HCT116 (cell line): ENCODE measurements at regions not wholly inside any gene's neighbourhood (a gene's known extent, or its start where the extent isn't known, plus 50 kb on each side); places are given as distances from the start of the nearest gene placed in this dataset.

Experiments
- ATAC-seq: fragments of 200-7000 bp; cut with Tn5 transposase; 2 replicates; pipeline ENCODE4 v1.9.1; 2020; ENCODE audit warnings: mild to moderate bottlenecking, moderate library complexity
- BruUV-seq: library from RNA; stranded (reverse); fragments of 400-500 nt; replicated peaks from 2 replicates; lab custom pipeline; 2021; lab: Mats Ljungman, UMichigan
- CTCF ChIA-PET: fragments of 300-600 bp; sonication (Branson Sonifier 250); formaldehyde crosslinking; loops from one replicate; lab custom pipeline; 2021; ENCODE audit warnings: antibody characterized with exemption; lab: Charles Lee
- POLR2A ChIA-PET: fragments of 300-600, 350-600 bp; sonication (Branson Sonifier 250); formaldehyde crosslinking; loops from one replicate; lab custom pipeline; 2021; ENCODE audit warnings: antibody characterized with exemption; lab: Charles Lee
- RAD21 ChIA-PET, 2 experiments: fragments of 300-600 bp; sonication (Branson Sonifier 250); formaldehyde crosslinking; loops; one replicate each; lab custom pipeline; 2023; ENCODE audit warnings: low total read pairs in 2 of 2; ENCODE audit not compliant: uncharacterized antibody in 2 of 2, unreplicated experiment in 2 of 2, low non-redundant PET in 1 of 2; lab: Charles Lee
- DNase-seq: peaks from one replicate; pipeline ENCODE4 v3.0.0-alpha.2; 2010; ENCODE audit warnings: low read depth, low spot score
- H2AFZ ChIP-seq: fragments of 200-600 bp; shearing (Covaris generic), sonication (generic); 2 replicates; pipeline ENCODE4 v1.6.1; 2017; ENCODE audit warnings: low read depth, mixed run types, mixed read lengths, antibody characterized with exemption, low read length; ENCODE audit not compliant: poor library complexity, severe bottlenecking
- H3K27ac ChIP-seq: 2 replicates; pipeline ENCODE4 v1.5.1; 2012; ENCODE audit warnings: low read depth, low read length
- H3K27me3 ChIP-seq: fragments of 200-600 bp; sonication (generic); 2 replicates; pipeline ENCODE4 v1.6.1; 2016; ENCODE audit warnings: mixed run types, low read length, mixed read lengths; ENCODE audit not compliant: insufficient read depth
- H3K36me3 ChIP-seq, 2 experiments: fragments of 200-500 bp in 1 of 2; fragments of 200-600 bp in 1 of 2; sonication (Bioruptor generic) in 1 of 2; sonication (generic) in 1 of 2; 2 replicates each; pipeline versions ENCODE4 v1.5.1 to v1.6.1; 2014 to 2016; ENCODE audit warnings: low read length in 2 of 2, inconsistent platforms in 1 of 2, mixed read lengths in 1 of 2, mixed run types in 1 of 2; ENCODE audit not compliant: insufficient read depth in 2 of 2, control insufficient read depth in 1 of 2
- H3K4me1 ChIP-seq, 2 experiments: fragments of 200-600 bp in 1 of 2; sonication (generic) in 1 of 2; 2 replicates each; pipeline versions ENCODE4 v1.5.1 to v1.6.1; 2012 to 2017; ENCODE audit warnings: low read length in 2 of 2, inconsistent platforms in 1 of 2, mild to moderate bottlenecking in 1 of 2, mixed read lengths in 1 of 2, mixed run types in 1 of 2, moderate library complexity in 1 of 2; ENCODE audit not compliant: insufficient read depth in 2 of 2, control insufficient read depth in 1 of 2
- H3K4me2 ChIP-seq: fragments of 200-600 bp; sonication (generic); 2 replicates; pipeline ENCODE4 v1.6.1; 2017; ENCODE audit warnings: mixed run types, low read length, mixed read lengths
- H3K4me3 ChIP-seq, 2 experiments: fragments of 200-600 bp in 1 of 2; sonication (generic) in 1 of 2; replicated peaks in 1 of 2; 2 replicates each; pipeline ENCODE4 v1.5.1; 2011 to 2016; ENCODE audit warnings: low read length in 2 of 2, control low read depth in 1 of 2, low read depth in 1 of 2, mild to moderate bottlenecking in 1 of 2, mixed read lengths in 1 of 2, mixed run types in 1 of 2
- H3K79me2 ChIP-seq: fragments of 200-600 bp; sonication (generic); 2 replicates; pipeline ENCODE4 v1.6.1; 2017; ENCODE audit warnings: mild to moderate bottlenecking, mixed run types, low read length, moderate library complexity, mixed read lengths; ENCODE audit not compliant: insufficient read depth
- H3K9ac ChIP-seq: fragments of 200-600 bp; sonication (generic); 2 replicates; pipeline ENCODE4 v1.6.1; 2016; ENCODE audit warnings: low read length, mixed read lengths
- H3K9me2 ChIP-seq: fragments of 200-600 bp; sonication (generic), shearing (Covaris generic); 2 replicates; pipeline ENCODE4 v1.6.1; 2017; ENCODE audit warnings: mixed run types, mild to moderate bottlenecking, moderate library complexity; ENCODE audit not compliant: insufficient read depth
- H3K9me3 ChIP-seq, 2 experiments: fragments of 200-500 bp in 1 of 2; fragments of 200-600 bp in 1 of 2; sonication (Bioruptor generic) in 1 of 2; sonication (generic) in 1 of 2; 2 replicates each; pipeline ENCODE4 v1.6.1; 2014 to 2017; ENCODE audit warnings: low read length in 2 of 2, mixed read lengths in 2 of 2, inconsistent platforms in 1 of 2, low read depth in 1 of 2, mild to moderate bottlenecking in 1 of 2, mixed run types in 1 of 2, moderate library complexity in 1 of 2; ENCODE audit not compliant: control insufficient read depth in 1 of 2, insufficient read depth in 1 of 2
- H4K20me1 ChIP-seq: fragments of 200-600 bp; sonication (generic), shearing (Covaris generic); 2 replicates; pipeline ENCODE4 v1.6.1; 2017; ENCODE audit warnings: mixed run types, mild to moderate bottlenecking, moderate library complexity; ENCODE audit not compliant: insufficient read depth
- CEBPB ChIP-seq: IDR thresholded peaks from 2 replicates; pipeline ENCODE4 v1.6.1; 2012; ENCODE audit warnings: low read depth
- CTCF ChIP-seq, 3 experiments: fragments of 200-600 bp in 1 of 3; sonication (generic) in 1 of 3; IDR thresholded peaks in 2 of 3; conservative IDR thresholded peaks in 1 of 3; 2 replicates each; pipeline ENCODE4 v1.5.1; 2012 to 2017; ENCODE audit warnings: low read depth in 2 of 3, low read length in 2 of 3, antibody characterized with exemption in 1 of 3, borderline replicate concordance in 1 of 3, control low read depth in 1 of 3, mild to moderate bottlenecking in 1 of 3, mixed read lengths in 1 of 3, mixed run types in 1 of 3, moderate library complexity in 1 of 3; ENCODE audit not compliant: insufficient read depth in 1 of 3
- EGR1 ChIP-seq: IDR thresholded peaks from 2 replicates; pipeline ENCODE4 v1.6.1; 2012; ENCODE audit warnings: low read depth
- JUND ChIP-seq: IDR thresholded peaks from 2 replicates; pipeline ENCODE4 v1.6.1; 2012
- MAX ChIP-seq: IDR thresholded peaks from 2 replicates; pipeline ENCODE4 v1.6.1; 2012
- POLR2A ChIP-seq: IDR thresholded peaks from 2 replicates; pipeline ENCODE4 v1.7.0; 2011; ENCODE audit warnings: borderline replicate concordance; ENCODE audit not compliant: insufficient read depth, insufficient read length; ENCODE audit errors: extremely low read depth
- POLR2AphosphoS5 ChIP-seq: IDR thresholded peaks from 2 replicates; pipeline ENCODE4 v1.6.1; 2011; ENCODE audit warnings: mild to moderate bottlenecking, low read depth, low read length, moderate library complexity
- RAD21 ChIP-seq: IDR thresholded peaks from 2 replicates; pipeline ENCODE4 v1.6.1; 2012; ENCODE audit warnings: low read depth, mild to moderate bottlenecking
- SIN3A ChIP-seq: IDR thresholded peaks from 2 replicates; pipeline ENCODE4 v1.6.1; 2012; ENCODE audit warnings: low read depth
- SP1 ChIP-seq: IDR thresholded peaks from 2 replicates; pipeline ENCODE4 v1.6.1; 2012; ENCODE audit warnings: low read depth
- ZBTB33 ChIP-seq: IDR thresholded peaks from 2 replicates; pipeline ENCODE4 v1.6.1; 2011; ENCODE audit warnings: mild to moderate bottlenecking, low read length, moderate library complexity; ENCODE audit not compliant: insufficient replicate concordance; ENCODE audit errors: extremely low read depth
- intact Hi-C: fragments of 100-400 bp; cut with micrococcal nuclease; formaldehyde crosslinking; loops from 2 replicates; pipeline ENCODE4 v1.10.0; 2022

GRCh38 chr11:45532546-45532945, 132.9 kb downstream of the CHST1 start:
- Histone ChIP-seq H3K79me2 (no peaks in the 10 kb centered on the region), H2AFZ (no peak overlapping the region), H3K9me3 (no peaks in the 10 kb centered on the region), H3K27ac (no peak overlapping the region), H3K4me2 (no peak overlapping the region), H3K9ac (no peak overlapping the region), H3K4me3 (no peak overlapping the region), H3K36me3 (no peaks in the 10 kb centered on the region), H4K20me1 (no peaks in the 10 kb centered on the region), H3K9me2 (no peaks in the 10 kb centered on the region), H3K4me1 (no peaks in the 10 kb centered on the region), H3K27me3 (peaks cover 49% of the 10 kb centered on the region)
- POLR2A ChIA-PET: no interaction called here
- RAD21 ChIA-PET: no interaction called here
- no peak for DNase-seq
- intact Hi-C loops: no loop called here
- no TSS peak for BruUV-seq
- no peak for ATAC-seq
- CTCF ChIA-PET: no interaction called here
- TF ChIP-seq ZBTB33: no peak
- no peak for TF ChIP-seq POLR2AphosphoS5
- no peak for TF ChIP-seq JUND
- TF ChIP-seq EGR1: no peak
- no peak for TF ChIP-seq SP1
- TF ChIP-seq CEBPB: no peak
- no peak for TF ChIP-seq SIN3A
- no peak for TF ChIP-seq POLR2A
- no peak for TF ChIP-seq CTCF (IDR thresholded peaks at IDR 0.05 in 2 of 3, conservative IDR thresholded peaks at IDR 0.05 in 1 of 3; ENCODE audit: borderline replicate concordance in 1 of 3, insufficient read depth in 1 of 3, low read depth in 2 of 3, low read length in 2 of 3)
- TF ChIP-seq RAD21: no peak
- TF ChIP-seq MAX: no peak
